WTC11 (cell line): ENCODE measurements at regions not wholly inside any gene's neighbourhood (a gene's known extent, or its start where the extent isn't known, plus 50 kb on each side); places are given as distances from the start of the nearest gene placed in this dataset.

Experiments used
- ATF1 ChIP-seq: sonication (generic); formaldehyde crosslinking; IDR thresholded peaks from 2 replicates; pipeline ENCODE4 v1.8.1; 2023; ENCODE audit warnings: mild to moderate bottlenecking, moderate library complexity, missing genetic modification reagents
- CBFB ChIP-seq: sonication (generic); formaldehyde crosslinking; IDR thresholded peaks from 2 replicates; pipeline ENCODE4 v1.8.1; 2022; ENCODE audit warnings: mild to moderate bottlenecking, low read depth, missing genetic modification reagents

DNA sequence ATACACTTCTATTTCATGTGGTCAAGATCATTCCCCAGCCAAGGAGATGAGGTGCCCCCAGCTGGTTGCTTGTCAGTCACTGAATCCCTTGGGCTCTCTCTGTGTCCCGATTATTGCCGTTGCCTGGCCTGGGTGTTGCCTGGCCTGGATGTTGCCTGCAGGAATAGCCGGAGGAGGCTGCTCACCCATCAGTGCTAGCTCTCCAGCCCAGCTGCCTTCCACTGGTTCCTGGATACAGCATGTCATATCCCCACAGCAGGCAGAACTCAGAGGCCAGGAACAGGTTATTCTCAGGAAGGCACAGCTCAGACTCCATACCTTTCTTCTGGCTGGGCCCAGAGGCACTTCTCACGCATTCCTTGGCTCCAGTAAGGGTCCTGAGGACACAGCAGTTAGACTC, 542.1 kb upstream of the MGMT start:
- TF ChIP-seq CBFB (CRISPR knock-in tag) (no peak), ATF1 (CRISPR knock-in tag) (no peak)
